Hepatocyte (in vitro differentiated cells): ENCODE measurements at regions not wholly inside any gene's neighbourhood (a gene's known extent, or its start where the extent isn't known, plus 50 kb on each side); places are given as distances from the start of the nearest gene placed in this dataset.

Experiments used
- CTCF ChIP-seq: fragments of 200-600 bp; sonication (generic); IDR thresholded peaks from 2 replicates; pipeline ENCODE4 v1.5.1; 2016; ENCODE audit warnings: antibody characterized with exemption, mild to moderate bottlenecking; ENCODE audit not compliant: poor library complexity
- EZH2 ChIP-seq: fragments of 200-600 bp; sonication (generic); IDR thresholded peaks from 2 replicates; pipeline ENCODE4 v1.6.1; 2016; ENCODE audit warnings: antibody characterized with exemption, mild to moderate bottlenecking, borderline replicate concordance
- EZH2phosphoT487 ChIP-seq: fragments of 200-600 bp; sonication (generic); IDR thresholded peaks from one replicate; pipeline ENCODE4 v1.6.1; 2018; ENCODE audit warnings: antibody characterized with exemption, mild to moderate bottlenecking, low read depth, moderate library complexity; ENCODE audit not compliant: unreplicated experiment, severe bottlenecking

GRCh38 chr5:133728475-133728874 is 116.1 kb upstream of the FSTL4 start:
- TF ChIP-seq CTCF: no peak
- TF ChIP-seq EZH2phosphoT487: no peak
- no peak for TF ChIP-seq EZH2
